HEK293 (cell line): ENCODE measurements at regions not wholly inside any gene's neighbourhood (a gene's known extent, or its start where the extent isn't known, plus 50 kb on each side); places are given as distances from the start of the nearest gene placed in this dataset.

Experiments
- CTCF ChIA-PET: fragments of 350-600 bp; formaldehyde crosslinking; extraction: SDS; loops from one replicate; lab custom pipeline; 2021; ENCODE audit warnings: antibody characterized with exemption; lab: Yijun Ruan, JAX
- POLR2A ChIA-PET: fragments of 300-600 bp; formaldehyde crosslinking; extraction: SDS; loops from one replicate; lab custom pipeline; 2020; ENCODE audit warnings: antibody characterized with exemption, inconsistent platforms; lab: Yijun Ruan, JAX
- H3K27ac ChIP-seq: fragments of 200-500 bp; sonication (Bioruptor generic); 2 replicates; pipeline ENCODE4 v1.5.1; 2014; ENCODE audit warnings: low read depth, low read length, control low read depth, inconsistent platforms; ENCODE audit errors: extremely low read depth
- H3K36me3 ChIP-seq, 2 experiments: fragments of 200-500 bp in 1 of 2; sonication (Bioruptor generic) in 1 of 2; 1 replicate in 1 of 2; 2 replicates in 1 of 2; pipeline ENCODE4 v1.5.1; 2014 to 2017; ENCODE audit warnings: inconsistent platforms in 2 of 2, low read length in 2 of 2; ENCODE audit not compliant: control insufficient read depth in 2 of 2, insufficient read depth in 1 of 2
- H3K4me1 ChIP-seq: fragments of 200-500 bp; sonication (Bioruptor generic); 2 replicates; pipeline ENCODE4 v1.5.1; 2014; ENCODE audit warnings: mild to moderate bottlenecking, low read length, inconsistent platforms; ENCODE audit not compliant: control insufficient read depth, insufficient read depth
- H3K4me3 ChIP-seq: 2 replicates; pipeline ENCODE4 v1.5.1; 2011; ENCODE audit warnings: low read depth, mild to moderate bottlenecking, control low read depth, low read length, moderate library complexity
- H3K9me3 ChIP-seq: fragments of 200-500 bp; sonication (Bioruptor generic); 2 replicates; pipeline ENCODE4 v1.5.1; 2014; ENCODE audit warnings: low read depth, low read length, inconsistent platforms; ENCODE audit not compliant: control insufficient read depth, insufficient read depth
- GLI4 ChIP-seq: fragments of 450-650 bp; formaldehyde crosslinking; IDR thresholded peaks from 2 replicates; pipeline ENCODE4 v1.5.1; 2016; ENCODE audit warnings: missing biosample characterization, missing genetic modification characterization
- KLF9 ChIP-seq: fragments of 450-650 bp; formaldehyde crosslinking; IDR thresholded peaks from 2 replicates; pipeline ENCODE4 v1.5.1; 2016; ENCODE audit warnings: missing biosample characterization, missing genetic modification characterization, low read depth
- SCRT2 ChIP-seq: fragments of 450-650 bp; formaldehyde crosslinking; IDR thresholded peaks from 2 replicates; pipeline ENCODE4 v1.5.1; 2016; ENCODE audit warnings: missing biosample characterization, missing genetic modification characterization
- ZEB2 ChIP-seq: fragments of 450-650 bp; formaldehyde crosslinking; IDR thresholded peaks from 2 replicates; pipeline ENCODE4 v1.5.1; 2016; ENCODE audit warnings: missing biosample characterization, missing genetic modification characterization
- ZIC2 ChIP-seq: fragments of 450-650 bp; formaldehyde crosslinking; IDR thresholded peaks from 2 replicates; pipeline ENCODE4 v1.5.1; 2016; ENCODE audit warnings: missing biosample characterization, missing genetic modification characterization
- ZNF114 ChIP-seq: fragments of 450-650 bp; formaldehyde crosslinking; IDR thresholded peaks from 2 replicates; pipeline ENCODE4 v1.5.0; 2017; ENCODE audit warnings: missing biosample characterization, missing genetic modification characterization
- ZNF121 ChIP-seq: fragments of 450-650 bp; formaldehyde crosslinking; IDR thresholded peaks from 2 replicates; pipeline ENCODE4 v1.5.1; 2016; ENCODE audit warnings: missing biosample characterization, missing genetic modification characterization
- ZNF138 ChIP-seq: fragments of 450-650 bp; formaldehyde crosslinking; IDR thresholded peaks from 2 replicates; pipeline ENCODE4 v1.5.1; 2016; ENCODE audit warnings: missing biosample characterization, missing genetic modification characterization, borderline replicate concordance
- ZNF24 ChIP-seq: fragments of 450-650 bp; formaldehyde crosslinking; IDR thresholded peaks from 2 replicates; pipeline ENCODE4 v1.5.1; 2016; ENCODE audit warnings: missing biosample characterization, missing genetic modification characterization
- ZNF302 ChIP-seq: fragments of 450-650 bp; formaldehyde crosslinking; IDR thresholded peaks from 2 replicates; pipeline ENCODE4 v1.5.1; 2016; ENCODE audit warnings: missing biosample characterization, missing genetic modification characterization, low read depth
- ZNF324 ChIP-seq: fragments of 450-650 bp; formaldehyde crosslinking; IDR thresholded peaks from 2 replicates; pipeline ENCODE4 v1.5.1; 2016; ENCODE audit warnings: missing biosample characterization, missing genetic modification characterization
- ZNF548 ChIP-seq: fragments of 450-650 bp; formaldehyde crosslinking; IDR thresholded peaks from 2 replicates; pipeline ENCODE4 v1.5.1; 2016; ENCODE audit warnings: missing biosample characterization, missing genetic modification characterization
- ZNF585B ChIP-seq: fragments of 450-650 bp; formaldehyde crosslinking; IDR thresholded peaks from 2 replicates; pipeline ENCODE4 v1.5.1; 2016; ENCODE audit warnings: missing biosample characterization, missing genetic modification characterization
- ZNF658 ChIP-seq: fragments of 450-650 bp; formaldehyde crosslinking; IDR thresholded peaks from 2 replicates; pipeline ENCODE4; 2016; ENCODE audit warnings: missing biosample characterization, missing genetic modification characterization
- ZNF664 ChIP-seq: fragments of 450-650 bp; formaldehyde crosslinking; IDR thresholded peaks from 2 replicates; pipeline ENCODE4 v1.5.1; 2016; ENCODE audit warnings: missing biosample characterization, missing genetic modification characterization
- ZNF792 ChIP-seq: fragments of 450-650 bp; formaldehyde crosslinking; IDR thresholded peaks from 2 replicates; pipeline ENCODE4 v1.5.1; 2016; ENCODE audit warnings: missing biosample characterization, missing genetic modification characterization
- ZNF837 ChIP-seq: fragments of 450-650 bp; formaldehyde crosslinking; IDR thresholded peaks from 2 replicates; pipeline ENCODE4 v1.5.1; 2016; ENCODE audit warnings: missing biosample characterization, missing genetic modification characterization
- TF ChIP-seq, protein P1 (sequence below): fragments of 450-650 bp; formaldehyde crosslinking; optimal IDR thresholded peaks from 2 replicates; pipeline ENCODE3; 2016; ENCODE audit warnings: missing biosample characterization, mild to moderate bottlenecking, missing genetic modification characterization
- TF ChIP-seq, protein P2 (sequence below): fragments of 450-650 bp; formaldehyde crosslinking; IDR thresholded peaks from 2 replicates; pipeline ENCODE4 v1.5.1; 2016; ENCODE audit warnings: missing biosample characterization, missing genetic modification characterization
- TF ChIP-seq, protein P3 (sequence below): fragments of 450-650 bp; formaldehyde crosslinking; IDR thresholded peaks from 2 replicates; pipeline ENCODE4 v1.5.1; 2016; ENCODE audit warnings: missing biosample characterization, missing genetic modification characterization
- TF ChIP-seq, protein P4 (sequence below): fragments of 450-650 bp; formaldehyde crosslinking; IDR thresholded peaks from 2 replicates; pipeline ENCODE4 v1.5.1; 2016; ENCODE audit warnings: missing biosample characterization, missing genetic modification characterization

DNA sequence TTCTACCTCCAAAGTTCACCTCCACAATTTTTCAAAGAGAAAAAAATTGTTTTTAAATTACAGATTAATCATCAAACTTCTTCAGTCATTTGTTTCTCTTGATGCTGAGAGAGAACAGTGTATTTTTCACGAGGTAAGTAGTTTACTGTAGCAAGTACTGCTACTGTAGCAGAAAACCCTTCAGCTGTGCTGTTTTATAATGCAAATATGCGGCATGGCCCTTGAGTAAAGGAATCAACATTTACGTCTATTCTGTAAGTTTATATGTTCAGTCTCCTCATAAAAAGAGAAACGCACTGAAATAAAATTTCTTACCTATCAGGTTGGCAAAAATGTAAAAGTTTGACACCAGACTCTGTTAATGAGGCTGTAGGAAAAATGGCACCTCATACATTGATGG, 399.0 kb downstream of the NKX6-1 start:
- ChIA-PET CTCF (no interaction called here), POLR2A (no interaction called here)
- TF ChIP-seq, protein P1, sequence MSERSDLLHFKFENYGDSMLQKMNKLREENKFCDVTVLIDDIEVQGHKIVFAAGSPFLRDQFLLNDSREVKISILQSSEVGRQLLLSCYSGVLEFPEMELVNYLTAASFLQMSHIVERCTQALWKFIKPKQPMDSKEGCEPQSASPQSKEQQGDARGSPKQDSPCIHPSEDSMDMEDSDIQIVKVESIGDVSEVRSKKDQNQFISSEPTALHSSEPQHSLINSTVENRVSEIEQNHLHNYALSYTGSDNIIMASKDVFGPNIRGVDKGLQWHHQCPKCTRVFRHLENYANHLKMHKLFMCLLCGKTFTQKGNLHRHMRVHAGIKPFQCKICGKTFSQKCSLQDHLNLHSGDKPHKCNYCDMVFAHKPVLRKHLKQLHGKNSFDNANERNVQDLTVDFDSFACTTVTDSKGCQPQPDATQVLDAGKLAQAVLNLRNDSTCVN, result no peak
- no peak for TF ChIP-seq ZIC2
- no peak for TF ChIP-seq SCRT2 (tag by site-specific recombination)
- TF ChIP-seq, protein P2, sequence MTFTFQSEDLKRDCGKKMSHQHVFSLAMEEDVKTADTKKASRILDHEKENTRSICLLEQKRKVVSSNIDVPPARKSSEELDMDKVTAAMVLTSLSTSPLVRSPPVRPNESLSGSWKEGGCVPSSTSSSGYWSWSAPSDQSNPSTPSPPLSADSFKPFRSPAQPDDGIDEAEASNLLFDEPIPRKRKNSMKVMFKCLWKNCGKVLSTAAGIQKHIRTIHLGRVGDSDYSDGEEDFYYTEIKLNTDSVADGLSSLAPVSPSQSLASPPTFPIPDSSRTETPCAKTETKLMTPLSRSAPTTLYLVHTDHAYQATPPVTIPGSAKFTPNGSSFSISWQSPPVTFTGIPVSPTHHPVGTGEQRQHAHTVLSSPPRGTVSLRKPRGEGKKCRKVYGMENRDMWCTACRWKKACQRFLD (tag by site-specific recombination), result no peak
- no peak for TF ChIP-seq ZNF24 (tag by site-specific recombination)
- no peak for TF ChIP-seq ZNF302
- TF ChIP-seq GLI4 (tag by site-specific recombination), result no peak
- no peak for TF ChIP-seq ZNF664 (tag by site-specific recombination)
- TF ChIP-seq ZNF658 (tag by site-specific recombination), result no peak
- no peak for TF ChIP-seq ZNF548
- Histone ChIP-seq H3K4me3 (no peak overlapping the region), H3K4me1 (no peaks in the 10 kb centered on the region), H3K9me3 (no peaks in the 10 kb centered on the region), H3K27ac (no peak overlapping the region), H3K36me3 (no peaks in the 10 kb centered on the region)

DNA sequence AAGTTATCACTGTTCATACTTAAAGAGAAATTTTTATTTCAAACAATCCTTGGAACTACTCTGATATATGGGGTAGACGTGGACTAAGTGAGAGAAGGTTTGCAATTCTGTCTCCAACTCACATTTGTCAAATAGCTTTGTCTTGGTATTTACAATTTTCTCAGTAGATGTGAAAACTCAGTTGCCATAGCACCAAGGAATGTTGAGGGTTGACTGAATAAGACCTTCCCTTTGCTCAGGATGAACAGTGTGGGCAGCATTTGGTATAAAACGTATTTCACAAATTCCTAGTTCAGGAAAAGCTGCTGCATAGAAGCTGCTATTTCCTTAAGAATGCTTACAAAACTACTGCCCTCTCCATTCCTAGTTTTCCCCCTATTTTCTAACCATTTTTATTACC, 399.5 kb downstream of the NKX6-1 start:
- Histone ChIP-seq H3K4me3 (no peak overlapping the region), H3K36me3 (no peaks in the 10 kb centered on the region), H3K4me1 (no peaks in the 10 kb centered on the region)
- POLR2A ChIA-PET, result no interaction called here
- no peak for TF ChIP-seq KLF9
- TF ChIP-seq ZNF792 (tag by site-specific recombination), result no peak
- TF ChIP-seq, protein P3, sequence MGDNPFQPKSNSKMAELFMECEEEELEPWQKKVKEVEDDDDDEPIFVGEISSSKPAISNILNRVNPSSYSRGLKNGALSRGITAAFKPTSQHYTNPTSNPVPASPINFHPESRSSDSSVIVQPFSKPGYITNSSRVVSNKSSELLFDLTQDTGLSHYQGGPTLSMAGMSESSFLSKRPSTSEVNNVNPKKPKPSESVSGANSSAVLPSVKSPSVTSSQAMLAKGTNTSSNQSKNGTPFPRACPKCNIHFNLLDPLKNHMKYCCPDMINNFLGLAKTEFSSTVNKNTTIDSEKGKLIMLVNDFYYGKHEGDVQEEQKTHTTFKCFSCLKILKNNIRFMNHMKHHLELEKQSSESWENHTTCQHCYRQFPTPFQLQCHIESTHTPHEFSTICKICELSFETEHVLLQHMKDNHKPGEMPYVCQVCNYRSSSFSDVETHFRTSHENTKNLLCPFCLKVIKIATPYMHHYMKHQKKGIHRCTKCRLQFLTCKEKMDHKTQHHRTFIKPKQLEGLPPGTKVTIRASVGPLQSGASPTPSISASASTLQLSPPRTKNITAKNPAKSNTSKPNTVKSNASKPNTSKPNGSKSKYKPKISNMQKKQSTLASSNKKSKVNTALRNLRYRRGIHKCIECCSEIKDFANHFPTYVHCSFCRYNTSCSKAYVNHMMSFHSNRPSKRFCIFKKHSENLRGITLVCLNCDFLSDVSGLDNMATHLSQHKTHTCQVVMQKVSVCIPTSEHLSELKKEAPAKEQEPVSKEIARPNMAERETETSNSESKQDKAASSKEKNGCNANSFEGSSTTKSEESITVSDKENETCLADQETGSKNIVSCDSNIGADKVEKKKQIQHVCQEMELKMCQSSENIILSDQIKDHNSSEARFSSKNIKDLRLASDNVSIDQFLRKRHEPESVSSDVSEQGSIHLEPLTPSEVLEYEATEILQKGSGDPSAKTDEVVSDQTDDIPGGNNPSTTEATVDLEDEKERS (tag by site-specific recombination), result no peak
- TF ChIP-seq ZNF837 (tag by site-specific recombination), result no peak
- TF ChIP-seq ZNF121 (tag by site-specific recombination), result no peak
- TF ChIP-seq ZNF138 (tag by site-specific recombination), result no peak
- TF ChIP-seq ZNF114 (tag by site-specific recombination), result no peak
- no peak for TF ChIP-seq ZNF324 (tag by site-specific recombination)
- TF ChIP-seq, protein P4, sequence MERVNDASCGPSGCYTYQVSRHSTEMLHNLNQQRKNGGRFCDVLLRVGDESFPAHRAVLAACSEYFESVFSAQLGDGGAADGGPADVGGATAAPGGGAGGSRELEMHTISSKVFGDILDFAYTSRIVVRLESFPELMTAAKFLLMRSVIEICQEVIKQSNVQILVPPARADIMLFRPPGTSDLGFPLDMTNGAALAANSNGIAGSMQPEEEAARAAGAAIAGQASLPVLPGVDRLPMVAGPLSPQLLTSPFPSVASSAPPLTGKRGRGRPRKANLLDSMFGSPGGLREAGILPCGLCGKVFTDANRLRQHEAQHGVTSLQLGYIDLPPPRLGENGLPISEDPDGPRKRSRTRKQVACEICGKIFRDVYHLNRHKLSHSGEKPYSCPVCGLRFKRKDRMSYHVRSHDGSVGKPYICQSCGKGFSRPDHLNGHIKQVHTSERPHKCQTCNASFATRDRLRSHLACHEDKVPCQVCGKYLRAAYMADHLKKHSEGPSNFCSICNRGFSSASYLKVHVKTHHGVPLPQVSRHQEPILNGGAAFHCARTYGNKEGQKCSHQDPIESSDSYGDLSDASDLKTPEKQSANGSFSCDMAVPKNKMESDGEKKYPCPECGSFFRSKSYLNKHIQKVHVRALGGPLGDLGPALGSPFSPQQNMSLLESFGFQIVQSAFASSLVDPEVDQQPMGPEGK, result no peak
- TF ChIP-seq ZEB2 (tag by site-specific recombination), result no peak
- TF ChIP-seq ZNF585B (tag by site-specific recombination), result no peak
- TF ChIP-seq, all 188 proteins: peak for 0
- CTCF ChIA-PET, result no interaction called here
- Histone ChIP-seq H3K9me3 (no peaks in the 10 kb centered on the region), H3K27ac (no peak overlapping the region)
